ENCODE measurements at regions not wholly inside any gene's neighbourhood (a gene's known extent, or its start where the extent isn't known, plus 50 kb on each side); places are given as distances from the start of the nearest gene placed in this dataset.

- TF ChIP-seq CEBPB (IDR thresholded peaks at IDR 0.05) (no peak), EP300 (IDR thresholded peaks at IDR 0.05; ENCODE audit: borderline replicate concordance) (no peak), YY1 (IDR thresholded peaks at IDR 0.05; ENCODE audit: low read depth) (no peak), EGR1 (IDR thresholded peaks at IDR 0.05) (no peak), ZBTB7A (IDR thresholded peaks at IDR 0.05; ENCODE audit: low read depth) (no peak), CREB1 (IDR thresholded peaks at IDR 0.05; ENCODE audit: low read depth) (no peak), REST (IDR thresholded peaks at IDR 0.05; ENCODE audit: low read depth) (no peak), MAX (IDR thresholded peaks at IDR 0.05) (no peak), RAD21 (IDR thresholded peaks at IDR 0.05; ENCODE audit: low read depth) (no peak), NFIC (IDR thresholded peaks at IDR 0.05) (no peak), TCF12 (IDR thresholded peaks at IDR 0.05; ENCODE audit: low read depth) (no peak), USF1 (IDR thresholded peaks at IDR 0.05) (no peak)
These were observed 683.2 kb upstream of the NCAM2 start for GRCh38 chr21:20315042-20315441.
